ENCODE measurements at regions not wholly inside any gene's neighbourhood (a gene's known extent, or its start where the extent isn't known, plus 50 kb on each side); places are given as distances from the start of the nearest gene placed in this dataset.
"Not testable (repeated sequence)": the region's sequence is repeated elsewhere in the genome, so short reads cannot be mapped to it uniquely, and the experiment has no call there.

- no peak for DNase-seq (ENCODE audit: low read depth)
These were observed 1597.5 kb upstream of the PIK3C3 start for GRCh38 chr18:40357536-40357935.

DNA sequence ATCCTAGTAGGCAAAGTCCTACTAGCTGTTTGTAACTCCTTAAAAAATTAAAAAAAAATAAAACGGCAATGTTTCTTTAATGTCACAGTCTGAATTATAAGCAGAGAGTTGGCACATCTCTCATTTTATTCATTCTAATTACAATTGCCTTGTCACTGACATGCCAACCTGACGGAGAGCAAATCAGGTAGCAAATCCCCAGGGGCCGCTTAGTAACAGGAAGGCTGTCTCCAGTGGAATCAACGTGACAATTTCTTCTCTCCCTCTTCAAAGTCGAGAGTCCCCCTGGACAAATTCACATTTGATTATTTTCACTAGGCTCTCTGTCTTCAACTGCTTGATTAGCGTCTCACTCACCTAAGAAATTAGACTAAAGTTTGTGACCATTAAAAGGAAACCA, 1598.9 kb upstream of the PIK3C3 start:
- DNase-seq (ENCODE audit: low read depth): no peak

GRCh38 chr18:40355726-40356125, 1599.3 kb upstream of the PIK3C3 start:
- no peak for DNase-seq (ENCODE audit: low read depth)

- no peak for DNase-seq (ENCODE audit: low read depth)
These were observed 1606.8 kb upstream of the PIK3C3 start for GRCh38 chr18:40348196-40348595.

GRCh38 chr18:40347261-40347660, 1607.8 kb upstream of the PIK3C3 start:
- DNase-seq (ENCODE audit: low read depth): no peak

GRCh38 chr18:40346146-40346545, 1608.9 kb upstream of the PIK3C3 start:
- no peak for DNase-seq (ENCODE audit: low read depth)

GRCh38 chr18:40341701-40342100, 1613.3 kb upstream of the PIK3C3 start:
- no peak for DNase-seq (ENCODE audit: low read depth)

- no peak for DNase-seq (ENCODE audit: low read depth)
These were observed 1616.8 kb upstream of the PIK3C3 start for GRCh38 chr18:40338284-40338683.

DNA sequence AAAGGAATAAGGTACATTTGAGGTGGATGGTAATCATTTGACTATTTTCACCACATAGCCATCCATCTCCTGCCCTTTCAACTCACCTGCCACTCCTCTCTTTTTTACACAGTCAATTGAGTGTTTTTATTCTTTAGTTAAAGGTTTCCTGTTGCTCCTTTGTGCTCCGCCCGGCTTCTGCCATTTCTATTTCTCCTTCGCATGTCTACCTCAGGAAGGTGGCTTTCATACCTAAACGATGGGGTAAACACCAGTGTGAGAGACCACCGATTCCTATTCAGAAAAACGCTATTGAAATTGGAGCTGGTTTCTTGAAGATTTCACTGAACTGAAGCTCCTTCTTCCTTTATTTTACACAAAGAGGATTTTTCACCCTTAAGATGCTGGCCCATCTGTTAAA, 1628.0 kb upstream of the PIK3C3 start:
- no peak for DNase-seq (ENCODE audit: low read depth)

- DNase-seq (ENCODE audit: low read depth): no peak
These were observed 1629.0 kb upstream of the PIK3C3 start for GRCh38 chr18:40325988-40326387.

GRCh38 chr18:40314199-40314598, 1640.8 kb upstream of the PIK3C3 start:
- DNase-seq (ENCODE audit: low read depth): no peak

DNA sequence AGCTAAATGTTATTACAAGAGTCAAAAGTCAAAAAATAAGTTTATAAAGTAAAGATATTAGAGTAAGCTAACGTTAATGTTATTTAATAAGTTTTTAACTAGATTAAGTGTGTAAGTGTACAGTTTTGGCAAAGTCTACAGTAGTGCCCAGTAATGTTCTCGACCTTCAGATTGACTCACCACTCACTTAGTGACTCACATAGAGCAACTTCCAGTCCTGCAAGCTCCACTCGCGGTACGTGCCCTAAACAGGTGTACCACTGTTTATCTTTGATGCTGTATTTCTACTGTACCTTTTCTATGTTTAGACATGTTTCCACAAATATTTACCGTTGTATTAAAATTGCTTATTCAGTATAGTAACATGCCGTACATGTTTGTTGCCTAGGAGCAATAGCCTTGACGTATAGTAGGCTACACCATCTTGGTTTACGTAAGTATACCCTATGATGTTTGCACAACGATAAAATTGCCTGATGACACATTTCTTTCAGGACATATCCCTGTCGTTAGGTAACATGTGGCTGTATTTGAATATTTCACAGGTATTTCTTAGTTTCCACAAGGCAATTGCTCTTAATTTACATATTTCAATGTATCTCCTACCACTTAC, 1641.9 kb upstream of the PIK3C3 start:
- no peak for DNase-seq (ENCODE audit: low read depth)

- no peak for DNase-seq (ENCODE audit: low read depth)
These were observed 1647.4 kb upstream of the PIK3C3 start for GRCh38 chr18:40307627-40308026.

- no peak for DNase-seq (ENCODE audit: low read depth)
These were observed 1658.2 kb upstream of the PIK3C3 start for GRCh38 chr18:40296717-40297413.

GRCh38 chr18:40292985-40293710, 1661.9 kb upstream of the PIK3C3 start:
- no peak for DNase-seq (ENCODE audit: low read depth)

DNA sequence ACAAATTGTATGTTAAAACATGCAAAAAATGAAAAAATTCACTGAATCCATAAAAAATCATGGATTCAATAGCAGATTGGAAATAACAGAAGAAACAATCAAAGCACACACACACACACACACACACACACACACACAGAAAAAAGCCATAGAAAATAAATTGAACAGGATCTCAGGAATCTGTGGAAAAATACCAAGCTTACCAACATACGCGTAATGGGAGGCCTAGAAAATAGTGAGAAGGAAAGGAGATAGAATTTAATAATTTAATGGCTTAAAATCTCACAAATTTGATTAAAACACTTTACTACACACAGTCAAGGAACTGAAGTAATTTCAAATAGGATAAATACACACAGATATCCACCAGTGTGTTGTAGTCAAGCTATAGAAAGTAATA, 1671.5 kb upstream of the PIK3C3 start:
- DNase-seq (ENCODE audit: low read depth): no peak

- not testable (repeated sequence) for DNase-seq (ENCODE audit: low read depth)
These were observed 1673.7 kb upstream of the PIK3C3 start for GRCh38 chr18:40281356-40281755.

GRCh38 chr18:40274618-40275196, 1680.3 kb upstream of the PIK3C3 start:
- no peak for DNase-seq (ENCODE audit: low read depth)

DNA sequence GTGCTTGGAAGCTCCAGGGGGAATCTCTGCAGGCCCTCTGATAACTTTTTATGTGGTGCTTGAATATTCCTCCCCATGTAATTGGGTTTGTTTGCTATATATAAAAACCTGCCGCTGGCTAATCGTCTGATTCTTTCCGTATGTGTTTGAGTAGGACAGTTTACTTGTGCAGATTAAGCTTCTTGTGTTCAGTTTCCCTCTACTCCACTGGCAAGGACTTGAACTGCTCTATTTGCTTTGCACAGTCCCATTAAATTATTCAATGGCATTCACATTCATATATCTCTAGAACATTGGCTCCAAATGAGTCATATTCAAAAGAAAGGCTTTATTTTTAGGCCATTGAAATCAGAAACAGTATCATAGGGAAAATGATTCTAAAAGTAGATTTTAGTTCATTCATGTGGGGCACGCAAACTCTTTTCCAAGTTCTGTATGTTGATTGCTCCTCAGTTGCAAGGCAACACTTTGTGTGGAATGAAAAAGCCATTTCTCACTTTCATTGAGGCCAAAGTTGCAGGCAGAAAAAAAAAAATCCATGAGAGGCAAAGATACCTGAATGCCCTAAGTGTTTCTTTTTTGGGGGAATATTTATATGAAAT, 1682.3 kb upstream of the PIK3C3 start:
- no peak for DNase-seq (ENCODE audit: low read depth)

DNA sequence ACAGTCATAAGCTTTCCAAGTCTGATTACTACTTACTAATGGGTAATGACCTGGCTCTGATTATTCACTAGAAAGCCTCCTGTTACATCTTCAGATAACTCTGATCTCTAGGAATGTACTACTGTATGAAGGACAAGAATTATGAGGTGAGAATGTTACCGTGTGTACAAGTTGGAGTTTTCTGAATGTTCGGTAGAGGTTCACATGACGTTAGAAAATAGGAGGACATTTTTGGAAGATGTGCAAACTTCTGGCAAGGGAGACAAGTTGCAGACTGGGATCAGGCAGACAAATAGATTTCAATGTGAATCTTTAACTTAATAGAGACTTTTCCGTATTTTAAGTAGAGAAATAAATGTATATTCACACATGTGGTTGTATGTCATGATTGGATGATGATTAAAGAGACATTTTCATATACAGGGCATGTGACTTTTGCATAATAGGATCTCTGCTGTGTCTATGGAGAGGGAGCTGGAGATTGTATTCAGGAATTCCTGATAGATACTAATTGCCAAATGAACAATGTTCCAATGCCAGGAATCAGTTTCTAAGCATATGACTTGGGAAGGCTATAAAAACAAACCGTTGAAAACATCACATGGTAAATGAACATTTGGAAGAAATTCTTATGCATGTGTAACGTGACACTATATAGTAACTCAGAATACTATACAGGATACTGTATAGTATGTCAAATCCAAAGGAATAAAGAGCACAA, 1695.8 kb upstream of the PIK3C3 start:
- DNase-seq (ENCODE audit: low read depth): no peak

DNA sequence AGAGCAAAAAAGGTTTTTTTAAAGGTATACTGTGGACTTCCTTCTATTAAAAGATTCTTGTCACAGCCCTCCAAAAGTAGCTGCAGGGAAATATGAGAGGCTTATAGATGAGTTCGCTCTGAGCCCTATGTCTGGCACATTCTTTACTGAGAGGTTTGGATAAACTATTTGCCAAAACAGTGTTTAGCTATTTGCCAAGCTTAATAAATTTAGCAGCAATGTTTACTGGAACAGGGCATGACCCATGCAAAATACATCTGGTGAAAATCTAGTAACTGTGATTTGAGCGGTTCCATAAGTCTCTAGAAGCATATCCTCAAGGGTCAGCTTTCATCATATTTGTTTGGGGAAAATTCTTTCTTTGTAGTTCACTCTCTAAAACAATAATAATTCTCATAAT, 1696.7 kb upstream of the PIK3C3 start:
- DNase-seq (ENCODE audit: low read depth): no peak

DNA sequence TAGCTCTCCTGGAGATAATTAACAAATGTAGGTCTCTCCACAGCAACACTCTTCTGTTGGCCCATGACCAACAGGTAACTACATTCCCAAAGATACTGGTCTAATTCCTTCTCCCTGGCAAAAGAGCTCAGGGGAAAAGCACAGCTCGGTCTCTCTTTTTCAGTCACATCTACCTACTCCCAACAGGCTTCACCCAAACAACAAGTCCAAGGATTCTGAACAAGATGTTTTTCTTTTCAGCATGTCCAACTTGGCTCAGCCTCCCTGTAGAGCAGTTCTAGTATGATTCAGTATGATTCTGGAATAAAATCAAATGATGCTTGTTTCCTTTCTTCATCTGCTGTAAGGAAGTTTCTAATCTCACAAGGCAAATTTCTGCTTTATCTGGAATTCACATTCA, 1704.8 kb upstream of the PIK3C3 start:
- DNase-seq (ENCODE audit: low read depth): no peak
